NCI-H1092 treated with DMSO at 0.1 percent for 48 hours (cell line): ENCODE measurements at regions not wholly inside any gene's neighbourhood (a gene's known extent, or its start where the extent isn't known, plus 50 kb on each side); places are given as distances from the start of the nearest gene placed in this dataset.
A peak's percentile ranks its signal among the peaks of the same experiment; 100 is the strongest.

Experiments used
- DNase-seq: peaks from one replicate; lab custom pipeline; 2025; lab: John Stamatoyannopoulos, UW

DNA sequence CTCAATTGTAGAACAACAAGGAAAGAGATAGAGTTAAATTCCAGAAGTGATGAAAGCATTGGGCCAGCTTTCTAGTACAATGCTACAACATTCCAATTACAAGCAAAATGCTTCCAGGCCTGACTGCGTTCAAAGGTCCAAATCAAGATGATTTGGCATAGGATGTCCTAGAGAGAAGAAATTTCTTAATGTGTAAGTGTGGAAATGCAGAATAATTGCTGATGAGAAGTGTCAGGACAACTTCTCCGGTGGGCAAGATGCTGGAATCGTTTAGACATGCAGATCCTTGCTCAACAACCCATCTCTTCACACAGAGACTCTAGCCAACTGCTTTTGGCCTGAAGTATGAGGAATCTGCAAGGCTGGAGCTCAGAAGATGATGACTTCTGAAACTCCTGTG, 71.1 kb upstream of the PDZRN3 start:
- DNase-seq = no peak

DNA sequence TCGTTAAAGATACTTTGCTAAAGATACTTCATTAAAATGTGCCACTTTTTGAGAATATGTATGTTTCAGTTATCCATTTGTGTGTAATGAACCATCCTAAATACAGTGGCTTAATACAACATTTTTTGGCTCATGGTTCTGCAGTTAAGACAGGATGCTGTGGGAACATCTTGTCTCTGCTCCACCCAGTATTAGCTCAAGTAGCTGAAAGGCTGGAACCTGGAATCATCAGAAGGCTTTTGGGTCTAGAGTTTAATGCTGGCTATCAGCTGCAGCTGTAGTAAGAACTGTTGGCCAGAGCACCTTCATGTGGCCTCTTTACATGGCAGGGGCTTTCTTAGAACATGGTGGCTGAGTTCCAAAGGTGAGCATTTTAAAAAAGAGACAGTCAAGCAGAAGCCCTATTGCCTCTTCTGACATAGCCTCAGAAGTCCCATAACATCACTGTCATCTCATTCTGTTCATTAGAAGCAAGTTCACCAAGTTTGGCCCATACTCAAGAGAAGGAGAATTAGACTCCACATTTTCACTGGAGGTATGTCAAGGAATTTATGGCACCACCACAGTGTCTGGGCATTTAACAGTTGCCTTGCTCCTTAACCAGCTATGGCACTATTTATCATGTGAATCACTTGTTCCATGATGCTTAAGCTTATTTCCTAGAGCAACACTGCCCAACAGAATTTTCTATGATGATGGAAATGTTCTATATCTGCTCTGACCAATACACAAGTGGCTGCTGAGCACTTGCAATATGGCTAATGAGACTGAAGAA, 70.4 kb upstream of the PDZRN3 start:
- DNase-seq = no peak

DNA sequence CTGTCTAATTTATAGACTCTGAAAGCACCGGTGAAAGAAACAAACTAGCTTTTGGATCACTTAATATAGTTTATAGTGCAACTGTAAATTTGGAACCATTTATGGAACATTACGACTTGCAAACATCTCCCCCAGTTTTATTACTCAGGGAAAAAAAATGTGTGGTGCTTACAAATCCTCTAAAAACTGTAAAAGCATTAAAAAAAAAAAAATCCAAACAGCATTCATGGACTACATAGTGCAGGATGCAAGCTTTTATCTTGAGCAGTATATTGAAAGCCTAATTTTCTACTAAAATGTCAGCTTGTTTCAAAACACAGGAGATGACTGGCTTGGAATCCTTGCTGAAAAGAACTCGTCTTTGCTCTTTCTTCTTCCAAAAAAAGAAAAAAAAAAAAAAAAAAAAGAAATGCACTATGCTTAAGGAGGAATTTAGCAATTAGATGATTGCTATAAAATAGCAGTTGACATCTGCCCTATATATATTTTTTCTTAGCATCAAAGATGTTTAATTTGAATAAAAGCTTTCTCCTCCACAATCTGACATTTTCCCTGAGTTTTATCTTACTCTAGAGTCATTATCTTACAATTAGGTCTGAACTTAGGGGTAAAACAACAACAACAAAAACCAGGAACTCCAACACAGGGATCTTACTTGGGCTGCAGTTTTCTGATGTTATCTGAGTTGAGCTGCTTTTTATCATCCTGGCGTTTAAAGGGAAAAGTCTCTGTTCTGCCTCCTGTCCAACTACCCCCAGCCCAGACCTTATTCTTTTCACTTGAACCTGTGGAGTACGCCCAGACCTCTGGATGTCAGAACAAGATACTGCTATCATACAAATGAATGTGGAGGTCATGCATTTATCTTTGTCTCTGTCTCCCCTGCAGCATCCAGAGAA, 62.6 kb upstream of the PDZRN3 start:
- no peak for DNase-seq

DNA sequence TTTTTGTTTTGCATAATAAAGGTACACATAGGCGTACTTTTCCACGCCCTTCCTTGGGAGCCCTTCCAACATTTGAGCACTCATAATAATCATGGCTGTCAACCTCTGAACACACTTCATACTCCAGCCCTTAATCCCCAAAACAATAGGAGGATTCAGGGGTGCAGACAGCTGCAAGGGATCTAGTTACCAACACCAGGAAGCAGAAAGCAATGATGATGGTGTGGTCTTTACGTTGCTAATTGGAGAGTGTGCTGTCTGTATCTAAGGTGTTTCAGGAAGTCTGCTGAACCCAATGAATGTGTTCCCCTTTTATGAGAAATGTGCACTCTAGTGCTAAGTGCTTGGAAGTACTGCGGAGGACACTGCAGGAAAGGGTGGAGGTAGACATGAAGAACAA, 60.3 kb upstream of the PDZRN3 start:
- peak; percentile 88 for DNase-seq

DNA sequence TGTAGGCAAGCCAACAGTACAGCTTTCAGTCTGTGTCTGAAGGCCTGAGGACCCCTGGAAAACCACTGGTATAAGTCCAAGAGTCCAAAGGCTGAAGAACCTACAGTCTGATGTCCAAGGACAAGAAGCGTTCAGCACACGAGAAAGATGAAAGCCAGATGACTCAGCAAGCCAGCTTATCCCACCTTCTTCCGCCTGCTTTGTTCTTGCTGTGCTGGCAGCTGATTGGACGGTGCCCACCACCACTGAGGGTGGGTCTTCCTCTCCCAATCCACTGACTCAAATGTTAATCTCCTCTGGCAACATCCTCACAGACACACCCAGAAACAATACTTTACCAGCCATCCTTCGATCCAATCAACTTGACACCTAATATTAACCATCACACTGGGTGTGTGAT, 59.0 kb upstream of the PDZRN3 start:
- no peak for DNase-seq

DNA sequence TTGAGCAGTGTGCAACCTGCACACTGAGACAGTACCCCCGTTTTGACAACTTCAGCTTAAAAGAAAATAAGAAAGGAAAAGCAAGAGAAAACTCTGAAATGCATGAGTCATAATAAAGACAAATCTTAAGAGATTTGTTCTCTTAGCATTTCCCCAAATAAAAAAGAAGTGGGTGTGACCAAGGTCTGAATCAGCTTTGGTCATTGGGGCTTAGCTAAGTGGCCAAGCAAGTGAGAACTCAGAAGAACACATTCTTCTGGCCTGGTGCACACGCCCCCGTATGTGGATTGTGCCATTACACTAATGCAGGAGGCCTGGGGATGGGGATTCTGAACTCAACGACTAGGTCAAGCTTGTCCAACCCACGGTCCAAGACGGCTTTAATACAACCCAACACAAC, 56.9 kb upstream of the PDZRN3 start:
- no peak for DNase-seq

DNA sequence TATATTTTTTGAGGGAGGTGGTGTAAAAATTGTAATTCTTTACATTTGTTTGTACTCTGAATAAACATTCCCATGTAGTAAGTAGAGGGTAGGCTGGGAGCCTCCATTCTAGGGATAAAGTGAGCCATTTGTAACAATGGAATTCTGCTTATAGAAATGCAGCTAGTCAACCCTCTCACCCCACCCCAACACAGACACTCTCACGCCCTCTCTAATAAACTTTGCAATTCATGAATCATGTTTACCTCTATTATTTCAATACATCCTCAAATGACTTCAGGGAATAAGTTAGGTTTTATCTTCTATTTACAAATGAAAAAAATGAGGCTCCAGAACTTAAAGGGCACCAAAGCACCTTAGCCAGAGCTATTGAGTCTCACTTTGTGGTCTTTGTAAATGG, 56.5 kb upstream of the PDZRN3 start:
- DNase-seq = no peak

DNA sequence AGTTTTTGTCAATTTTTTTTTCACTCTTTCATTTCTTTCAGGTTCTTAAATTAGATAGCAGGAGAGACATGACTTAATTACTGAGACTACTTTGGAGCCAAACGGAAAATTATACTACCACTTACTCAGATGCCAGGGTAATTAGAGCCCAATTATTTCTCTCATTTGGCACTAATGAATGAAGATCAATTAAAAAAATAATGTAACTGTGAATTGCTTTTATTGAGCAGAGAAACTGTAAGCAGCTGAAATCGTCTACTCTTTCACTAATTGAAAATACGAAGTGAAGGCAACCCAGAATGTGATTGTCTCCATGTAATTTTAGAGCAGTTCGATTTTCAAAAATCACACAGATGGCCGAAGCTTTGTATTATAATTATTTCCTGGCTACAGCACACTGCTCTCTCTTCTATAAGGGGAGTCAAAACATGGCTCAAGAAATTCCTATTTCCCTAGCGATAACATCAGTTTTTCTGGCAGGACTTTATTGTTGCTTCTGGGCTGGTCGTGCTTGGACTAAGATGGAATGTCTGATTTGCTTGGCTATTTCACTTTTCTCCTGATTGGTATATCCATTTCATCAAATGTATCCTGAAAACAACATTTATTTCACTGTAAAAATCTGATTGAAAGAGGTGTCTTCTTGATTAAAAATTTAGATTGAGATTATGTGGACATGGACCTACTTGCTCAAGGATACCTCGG, 55.8 kb upstream of the PDZRN3 start:
- peak; percentile 37 for DNase-seq

DNA sequence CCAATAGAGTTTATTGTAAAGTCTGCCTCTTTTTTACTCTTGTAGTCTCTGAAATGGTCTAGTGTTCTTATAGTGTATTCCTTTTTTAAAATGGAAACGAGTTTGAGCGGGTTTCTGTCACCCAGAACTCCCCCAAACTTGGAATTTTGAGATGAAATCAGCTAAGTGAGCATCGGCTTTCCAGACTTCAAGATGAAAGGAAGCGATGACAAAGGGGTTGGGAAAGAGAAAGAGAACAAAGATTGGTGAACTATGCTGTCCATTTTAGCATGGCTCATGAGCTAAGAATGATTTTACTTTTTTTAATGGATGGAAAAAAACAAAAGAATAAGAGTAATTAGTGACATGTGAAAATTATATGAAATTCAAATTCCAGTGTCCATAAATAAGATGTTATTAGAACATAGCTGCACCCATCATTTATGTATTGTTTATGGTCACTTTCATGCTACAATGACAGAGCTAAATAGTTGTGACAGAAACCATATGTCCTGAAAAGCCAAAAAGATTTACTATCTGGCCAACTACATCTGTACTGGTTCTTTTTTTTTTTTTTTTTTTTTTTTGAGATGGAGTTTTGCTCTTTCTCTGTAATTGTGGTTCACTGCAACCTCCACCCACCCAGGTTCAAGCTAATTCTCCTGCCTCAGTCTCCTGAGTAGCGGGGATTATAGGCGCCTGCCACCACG, 52.7 kb upstream of the PDZRN3 start:
- DNase-seq = no peak
